Left kidney (tissue), 1 donor: ENCODE measurements at regions not wholly inside any gene's neighbourhood (a gene's known extent, or its start where the extent isn't known, plus 50 kb on each side); places are given as distances from the start of the nearest gene placed in this dataset.

ENCODE experiments used
- DNase-seq: peaks from one replicate; pipeline ENCODE4 v3.0.0-alpha.2; 2013

DNA sequence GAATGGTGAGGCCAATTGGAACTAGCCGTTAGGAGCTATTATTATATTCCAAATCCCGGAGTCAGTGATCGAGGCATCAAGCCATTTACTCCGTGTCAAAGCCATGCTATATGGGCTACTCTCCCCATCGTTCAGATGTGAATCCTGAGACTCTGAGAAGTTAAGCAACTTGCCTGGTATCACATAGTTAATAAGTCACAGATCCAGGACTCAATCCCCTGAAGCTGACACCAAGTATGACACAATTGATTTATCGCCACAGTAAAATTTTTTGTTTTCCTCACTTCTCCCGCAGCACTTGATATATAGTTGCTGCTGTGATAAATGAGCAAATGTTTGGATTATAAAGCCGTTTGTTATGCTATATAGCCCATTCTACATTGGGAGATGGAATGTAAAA lies 50.8 kb upstream of the TSHZ2 start:
- no peak for DNase-seq

- DNase-seq = no peak
These were observed 53.8 kb upstream of the TSHZ2 start for GRCh38 chr20:52918311-52918710.

DNA sequence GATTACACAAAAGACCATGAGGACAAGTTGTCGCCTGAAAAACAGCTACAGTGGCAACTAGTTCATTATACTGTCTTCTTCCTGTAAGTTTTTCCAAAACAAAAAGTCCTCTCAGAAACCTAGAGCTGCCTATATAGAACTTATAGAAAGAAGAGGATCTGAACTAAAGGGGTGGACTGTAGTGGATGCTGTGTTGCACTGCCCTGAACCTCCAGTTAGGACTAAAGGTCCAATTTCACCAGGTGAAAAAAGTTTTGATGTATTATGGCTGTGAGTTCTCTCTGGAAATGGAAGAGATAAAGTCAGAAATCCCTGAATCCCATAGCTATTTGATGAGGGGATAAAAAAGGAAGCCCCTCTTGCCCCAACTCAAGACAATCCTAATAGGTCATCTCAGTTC lies 56.6 kb upstream of the TSHZ2 start:
- no peak for DNase-seq

- DNase-seq = no peak
These were observed 57.3 kb upstream of the TSHZ2 start for GRCh38 chr20:52914870-52915269.

GRCh38 chr20:52913650-52914387 lies 58.3 kb upstream of the TSHZ2 start:
- no peak for DNase-seq

GRCh38 chr20:52905241-52905994 lies 66.7 kb upstream of the TSHZ2 start:
- DNase-seq = no peak

DNA sequence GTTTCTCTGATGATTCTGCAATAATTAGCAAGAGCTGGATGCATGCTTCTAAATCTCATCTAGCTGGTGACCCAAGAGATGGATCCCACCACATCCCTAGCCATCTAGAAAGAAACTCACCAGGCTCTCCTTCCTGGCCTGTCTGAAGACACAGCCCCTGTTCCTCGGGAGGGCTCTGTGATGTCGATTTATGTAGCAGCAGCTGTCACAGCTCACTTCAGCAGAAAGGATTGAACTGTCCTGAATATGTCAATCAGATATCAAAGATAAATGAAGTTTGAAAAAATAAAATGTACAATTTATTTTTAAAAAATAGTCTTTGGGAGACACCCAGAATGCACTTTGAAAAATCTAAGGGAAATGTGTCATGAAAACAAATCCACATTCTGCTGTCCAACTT lies 67.3 kb upstream of the TSHZ2 start:
- no peak for DNase-seq

GRCh38 chr20:52899041-52899608 lies 73.0 kb upstream of the TSHZ2 start:
- DNase-seq = no peak

GRCh38 chr20:52896348-52896747 lies 75.8 kb upstream of the TSHZ2 start:
- DNase-seq = no peak

GRCh38 chr20:52895701-52896100 lies 76.5 kb upstream of the TSHZ2 start:
- peak; percentile 5 for DNase-seq

DNA sequence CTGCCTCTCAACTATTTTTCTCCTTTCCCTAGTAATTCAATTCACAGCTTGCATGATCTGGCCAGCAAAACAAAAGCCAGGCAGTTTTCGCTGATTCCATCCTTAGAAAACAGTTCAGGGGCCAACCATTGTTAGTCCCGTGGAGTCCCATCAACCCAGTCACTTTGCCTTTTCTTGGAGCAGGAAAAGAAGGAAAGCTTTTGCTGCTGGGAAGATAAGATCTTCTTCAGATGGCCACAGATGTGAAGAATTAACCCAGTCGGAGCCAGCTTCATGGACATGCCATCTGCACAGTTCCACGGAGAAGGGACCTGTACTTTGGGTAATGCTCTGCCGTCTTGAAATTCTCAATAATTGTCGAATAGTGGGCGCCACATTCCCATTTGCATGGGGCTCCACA lies 76.9 kb upstream of the TSHZ2 start:
- no peak for DNase-seq

DNA sequence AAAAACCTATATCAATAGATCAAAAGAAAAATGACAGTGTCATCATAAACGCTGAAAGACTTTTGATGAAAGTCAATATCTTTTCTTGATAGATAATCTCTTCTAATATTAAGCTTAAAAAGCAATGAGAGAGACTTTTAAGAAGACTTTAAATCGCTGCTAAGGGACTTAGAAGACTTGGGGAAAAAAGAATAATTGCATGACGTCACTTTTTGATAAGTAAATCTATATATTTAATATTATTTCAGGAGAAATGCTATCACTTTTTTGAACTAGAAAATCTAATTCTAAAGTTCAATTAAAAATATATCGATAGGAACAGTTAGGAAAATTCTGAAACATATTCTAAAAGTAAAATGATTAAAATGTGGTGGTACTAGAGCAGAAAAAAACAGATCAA lies 78.7 kb upstream of the TSHZ2 start:
- DNase-seq = no peak

DNA sequence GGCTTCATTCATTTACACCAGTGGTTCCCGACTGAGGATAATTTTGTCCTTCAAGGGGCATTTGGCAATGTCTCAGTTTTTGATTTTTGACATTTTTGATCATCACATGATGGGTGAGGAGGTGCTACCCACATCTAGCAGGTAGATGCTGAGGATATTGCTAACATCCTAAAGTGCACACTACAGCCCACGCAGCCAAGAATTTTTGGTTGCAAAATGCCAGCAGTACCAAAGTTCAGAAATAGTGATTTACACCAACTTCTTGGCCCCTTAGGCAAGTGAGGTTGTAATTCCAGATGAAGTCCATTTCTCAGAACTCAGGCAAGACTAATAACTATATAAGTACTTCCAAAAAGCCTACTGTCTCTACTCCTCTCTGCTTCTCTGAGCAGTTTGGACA lies 80.1 kb upstream of the TSHZ2 start:
- no peak for DNase-seq

DNA sequence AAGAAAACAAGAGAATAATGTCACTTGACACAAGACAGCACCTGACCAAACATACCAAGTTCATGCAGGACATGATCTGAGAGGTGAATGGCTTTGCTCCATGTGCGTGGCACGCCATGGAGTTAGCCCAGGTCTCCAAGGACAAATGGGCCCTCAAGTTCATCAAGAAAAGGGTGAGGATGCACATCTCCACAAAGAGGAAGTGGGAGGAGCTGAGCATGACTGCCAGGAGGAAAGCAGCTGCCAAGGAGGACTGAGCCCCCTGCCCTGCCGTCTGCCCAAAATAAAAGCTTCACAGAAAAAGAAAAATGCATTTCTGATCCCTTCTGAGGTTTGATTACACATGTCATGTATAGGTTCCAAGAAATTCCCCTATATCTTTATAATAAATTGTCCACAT lies 82.0 kb upstream of the TSHZ2 start:
- DNase-seq = no peak

- no peak for DNase-seq
These were observed 82.9 kb upstream of the TSHZ2 start for GRCh38 chr20:52889225-52889624.

DNA sequence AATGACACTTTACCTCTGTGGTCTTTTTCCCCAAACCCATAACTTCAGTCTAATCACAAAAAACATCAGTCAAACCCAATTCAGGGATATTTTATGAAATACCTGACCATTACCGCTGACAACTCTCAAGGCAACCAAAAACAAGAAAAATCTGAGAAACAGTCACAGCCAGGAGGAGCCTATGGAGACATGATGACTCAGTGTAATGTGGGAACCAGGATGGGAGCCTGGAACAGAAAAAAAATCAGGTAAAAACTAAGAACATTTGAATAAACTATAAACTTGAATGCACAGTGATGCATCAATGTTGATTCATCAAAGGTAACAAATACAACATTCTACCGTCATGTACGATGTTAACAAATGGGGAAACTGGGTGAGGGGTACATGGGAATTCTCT lies 84.1 kb upstream of the TSHZ2 start:
- DNase-seq = no peak

DNA sequence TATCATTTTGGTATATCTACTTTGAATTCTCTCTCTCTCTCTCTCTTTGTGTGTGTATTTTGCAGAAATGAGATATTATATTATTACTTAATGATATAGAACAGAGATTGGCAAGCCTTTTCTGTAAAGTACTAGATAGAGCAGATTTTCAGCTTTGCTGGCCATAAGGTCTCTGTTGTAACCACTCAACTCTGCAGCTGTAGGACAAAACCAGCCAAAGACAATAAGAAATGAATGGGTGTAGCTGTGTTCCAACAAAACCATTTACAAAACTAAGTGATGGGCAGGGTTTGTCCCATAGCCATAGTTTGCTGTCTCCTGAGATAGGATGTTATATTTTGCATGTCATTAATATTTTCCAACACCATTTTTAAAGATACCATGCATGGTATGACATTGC lies 91.2 kb upstream of the TSHZ2 start:
- DNase-seq = no peak

- DNase-seq = no peak
These were observed 91.9 kb upstream of the TSHZ2 start for GRCh38 chr20:52880259-52880658.

DNA sequence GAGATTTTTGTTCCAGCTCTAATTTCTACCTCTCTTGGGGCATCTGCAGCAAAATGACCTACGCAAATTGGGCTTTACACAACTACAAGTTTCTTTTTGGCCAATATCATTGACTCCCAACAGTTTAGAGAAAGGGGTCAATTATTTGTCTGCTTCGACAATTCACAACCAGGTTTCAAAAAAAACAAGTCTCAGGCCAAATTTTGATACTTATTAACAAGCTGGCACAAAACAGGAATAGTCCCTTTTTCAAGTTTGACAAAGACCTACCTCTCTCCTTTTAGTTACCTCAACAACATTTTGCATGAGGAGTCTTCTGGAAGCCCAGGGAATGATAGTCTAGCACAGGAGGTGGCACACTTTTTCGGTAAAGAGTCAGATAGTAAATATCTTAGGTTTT lies 97.9 kb upstream of the TSHZ2 start:
- no peak for DNase-seq

GRCh38 chr20:52869698-52870501 lies 102.3 kb upstream of the TSHZ2 start:
- no peak for DNase-seq

DNA sequence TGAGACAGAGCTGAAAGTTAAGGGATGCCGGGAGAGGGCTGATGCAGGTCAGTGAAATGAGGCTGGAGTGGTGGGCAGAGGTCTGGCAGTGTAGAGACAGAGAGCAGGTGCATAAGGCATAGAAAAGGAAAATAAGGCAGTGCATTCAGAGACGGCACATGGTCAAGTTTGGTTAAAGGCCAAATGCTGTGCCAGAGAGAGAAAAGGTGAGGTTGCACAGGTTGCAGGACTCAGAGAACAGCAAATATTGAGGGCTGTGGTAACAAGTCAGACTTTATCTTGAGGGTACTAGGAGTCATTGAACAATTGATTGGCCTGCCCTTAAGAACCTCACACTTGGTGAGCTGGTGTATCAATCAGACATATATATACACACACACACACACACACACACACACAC lies 102.9 kb upstream of the TSHZ2 start:
- no peak for DNase-seq

DNA sequence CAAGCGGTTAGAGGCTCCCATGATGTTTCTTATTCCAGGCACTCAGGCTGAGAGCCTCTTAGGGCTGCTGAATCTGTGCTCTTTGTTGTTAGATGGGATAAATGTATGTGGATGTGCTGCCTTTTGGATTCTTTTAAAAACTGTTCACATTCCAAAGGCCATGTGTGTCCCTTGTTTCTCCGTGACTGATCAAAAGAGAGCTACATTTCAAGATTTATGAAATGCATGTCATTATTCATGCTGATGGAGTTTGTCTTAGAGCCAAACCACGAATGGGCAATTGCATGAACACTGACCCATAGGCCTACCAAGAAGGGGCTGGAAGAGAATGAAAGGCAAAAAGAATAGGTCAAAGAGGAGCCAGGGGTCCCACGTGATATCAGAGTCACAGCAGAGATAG lies 104.9 kb upstream of the TSHZ2 start:
- DNase-seq = no peak
